GM18508 (cell line): ENCODE measurements at regions not wholly inside any gene's neighbourhood (a gene's known extent, or its start where the extent isn't known, plus 50 kb on each side); places are given as distances from the start of the nearest gene placed in this dataset.

Experiments
- ATAC-seq: cut with Tn5 transposase; IDR thresholded peaks from one replicate; pipeline ENCODE4 v1.9.1; 2021; ENCODE audit warnings: moderate number of reproducible peaks; ENCODE audit not compliant: insufficient read depth, unreplicated experiment

GRCh38 chr1:80450711-80451110, 1350.0 kb upstream of the ADGRL2 start:
- no peak for ATAC-seq

GRCh38 chr1:80448081-80448480, 1352.7 kb upstream of the ADGRL2 start:
- no peak for ATAC-seq

DNA sequence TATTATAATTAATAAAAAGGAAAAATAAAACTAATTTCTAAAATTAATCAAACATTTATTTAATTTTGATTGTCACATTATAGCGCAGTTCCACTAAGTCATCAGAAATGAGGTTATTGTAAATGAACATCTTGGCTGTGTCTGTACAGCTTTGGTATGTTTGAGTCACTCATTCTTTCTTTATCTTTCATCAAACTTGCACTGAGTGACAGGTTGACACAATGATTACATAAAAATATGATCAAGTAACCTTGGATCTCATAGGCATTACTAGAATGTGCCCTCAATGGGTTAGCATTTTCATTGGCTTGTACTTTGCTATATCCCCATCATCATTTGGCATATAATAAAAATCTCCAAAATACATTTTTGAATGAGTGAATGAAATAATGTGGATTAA, 1353.2 kb upstream of the ADGRL2 start:
- no peak for ATAC-seq

DNA sequence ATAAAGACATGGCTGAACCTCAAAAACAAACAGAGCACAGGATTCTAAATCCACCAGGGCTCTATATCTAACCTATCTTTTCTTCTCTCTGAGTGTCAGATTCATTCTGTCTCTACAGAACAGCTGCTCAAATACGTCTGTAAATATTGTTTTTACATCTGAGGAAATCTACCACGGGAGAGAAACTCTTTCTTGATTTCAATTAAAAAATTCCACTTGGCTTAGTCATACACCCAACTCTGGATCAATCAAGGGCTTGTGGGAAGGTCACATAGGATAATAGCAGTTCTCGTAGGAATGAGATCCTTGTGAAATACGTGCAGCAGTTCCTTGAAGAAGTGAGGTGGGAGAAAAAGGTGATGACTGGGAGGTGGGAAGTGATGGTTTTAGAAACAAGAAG, 1355.7 kb upstream of the ADGRL2 start:
- no peak for ATAC-seq

GRCh38 chr1:80444171-80444570, 1356.6 kb upstream of the ADGRL2 start:
- ATAC-seq, result no peak

- ATAC-seq, result no peak
Observed at GRCh38 chr1:80441664-80442063, 1359.1 kb upstream of the ADGRL2 start.

- ATAC-seq, result no peak
Observed at GRCh38 chr1:80436851-80437250, 1363.9 kb upstream of the ADGRL2 start.

- ATAC-seq, result no peak
Observed at GRCh38 chr1:80427881-80428280, 1372.9 kb upstream of the ADGRL2 start.

GRCh38 chr1:80424249-80424648, 1376.5 kb upstream of the ADGRL2 start:
- ATAC-seq, result no peak

GRCh38 chr1:80418134-80418533, 1382.6 kb upstream of the ADGRL2 start:
- no peak for ATAC-seq

DNA sequence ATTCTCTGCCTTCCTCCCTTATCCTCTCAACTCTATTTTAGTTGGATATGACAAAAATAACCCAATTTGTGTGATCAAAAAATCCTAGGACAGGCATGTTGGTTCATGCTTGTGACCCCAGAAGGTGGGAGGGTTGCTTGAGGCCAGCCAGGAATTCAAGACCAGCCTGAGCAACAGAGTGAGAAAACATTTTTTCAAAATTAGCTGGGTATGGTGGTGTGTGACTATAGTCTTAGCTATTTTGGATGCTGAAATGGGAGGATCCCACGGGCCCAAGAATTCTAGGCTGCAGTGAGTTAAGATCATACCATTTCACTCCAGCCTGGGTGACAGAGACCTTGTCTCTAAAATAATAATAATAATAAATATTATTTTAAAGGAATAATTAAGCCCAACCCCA, 1383.1 kb upstream of the ADGRL2 start:
- no peak for ATAC-seq

- no peak for ATAC-seq
Observed at GRCh38 chr1:80413969-80414368, 1386.8 kb upstream of the ADGRL2 start.

- ATAC-seq, result no peak
Observed at GRCh38 chr1:80410233-80410632, 1390.5 kb upstream of the ADGRL2 start.

DNA sequence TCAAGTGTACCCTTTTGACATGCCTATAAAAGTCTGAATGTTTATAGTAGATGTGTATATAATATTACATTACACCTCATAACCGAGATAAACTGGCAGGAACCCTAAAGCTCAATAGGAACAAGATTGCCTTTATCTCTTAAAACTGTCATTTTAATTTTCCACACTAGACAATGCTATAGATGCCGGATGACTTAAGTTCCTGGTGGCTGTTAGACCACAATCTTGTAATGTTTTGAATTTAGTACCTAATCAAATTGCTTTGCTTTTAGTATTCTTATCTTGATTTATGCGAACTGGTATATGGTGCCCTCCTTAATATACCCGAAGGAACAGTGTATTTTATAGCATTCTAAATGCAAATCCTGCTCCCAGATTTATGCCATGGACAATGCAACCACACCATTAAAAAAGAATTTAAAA, 1397.0 kb upstream of the ADGRL4 start:
- no peak for ATAC-seq

DNA sequence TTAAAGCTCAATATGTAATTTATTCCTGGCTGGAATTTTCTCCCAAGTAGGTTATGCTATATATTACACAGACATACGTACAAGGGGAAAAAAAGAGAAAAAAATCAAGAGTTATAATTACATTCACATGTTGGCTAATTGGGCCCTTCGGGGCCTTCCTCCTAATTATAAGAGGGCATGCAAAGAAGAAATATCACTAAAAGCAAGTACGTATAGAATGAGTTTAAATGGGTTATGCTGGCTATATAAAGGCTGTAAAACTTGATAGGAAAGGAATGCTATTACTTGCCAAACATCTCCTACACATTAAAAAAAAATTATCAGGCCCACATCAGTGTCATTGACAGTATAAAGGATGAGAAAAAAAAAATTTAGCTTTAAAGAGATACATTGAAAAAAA, 1396.1 kb upstream of the ADGRL4 start:
- no peak for ATAC-seq

DNA sequence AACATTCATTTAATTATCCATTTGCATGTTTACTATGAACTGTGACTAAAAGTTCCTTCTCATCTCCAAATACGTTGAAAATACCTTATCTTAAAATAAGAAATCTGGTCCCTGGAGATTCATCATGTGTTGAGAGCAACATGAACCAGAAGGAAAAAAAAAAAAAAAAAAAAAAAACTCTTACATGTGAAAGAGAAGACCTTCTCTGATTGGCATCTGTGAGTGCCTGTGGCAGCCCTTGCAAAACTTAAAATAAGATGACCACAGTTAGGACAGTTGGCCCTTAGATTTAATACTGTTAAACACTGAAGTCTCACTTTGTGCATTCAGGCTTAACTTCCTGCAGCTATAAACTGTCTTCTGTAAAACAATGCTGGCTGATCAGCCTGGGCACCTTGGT, 1395.2 kb upstream of the ADGRL4 start:
- ATAC-seq, result no peak

DNA sequence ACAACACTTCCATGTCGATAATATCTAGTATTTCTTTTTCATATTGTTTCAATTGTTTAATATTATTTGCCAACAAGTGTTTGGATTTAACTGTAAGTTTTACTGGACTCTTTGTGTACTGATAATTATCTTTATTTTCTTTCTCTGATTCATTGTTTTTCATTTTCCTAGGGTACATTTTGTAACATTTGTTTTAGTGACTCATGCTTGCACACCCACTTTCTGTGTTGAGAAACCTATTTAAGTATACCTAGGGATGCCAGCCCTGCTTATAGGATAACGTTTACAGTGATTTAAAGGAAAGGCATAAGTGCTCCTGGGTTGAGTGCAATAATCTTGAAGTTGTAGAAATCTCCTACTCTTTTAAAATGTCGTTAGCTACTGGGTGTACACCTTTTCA, 1386.0 kb upstream of the ADGRL4 start:
- ATAC-seq, result no peak

- no peak for ATAC-seq
Observed at GRCh38 chr1:80385650-80386049, 1379.1 kb upstream of the ADGRL4 start.

DNA sequence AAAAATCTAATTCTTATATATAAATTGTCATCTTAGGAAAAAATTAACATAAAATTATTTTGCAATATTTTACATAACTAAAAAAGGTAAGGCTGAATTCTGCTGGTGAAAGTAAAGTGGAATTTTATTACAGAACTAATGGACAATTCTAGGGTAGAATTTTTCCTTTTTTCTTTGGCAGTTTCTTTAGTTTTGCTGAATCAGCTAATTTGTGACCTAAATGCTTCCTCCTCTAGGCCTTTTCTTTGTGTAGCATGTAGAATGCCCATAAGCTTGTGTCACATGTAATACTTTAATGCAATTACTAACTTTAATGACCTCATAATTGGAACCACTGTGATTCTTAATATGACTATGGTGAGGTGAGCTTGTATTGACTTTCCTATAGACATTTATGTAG, 1378.4 kb upstream of the ADGRL4 start:
- no peak for ATAC-seq

GRCh38 chr1:80384083-80384830, 1377.7 kb upstream of the ADGRL4 start:
- no peak for ATAC-seq

DNA sequence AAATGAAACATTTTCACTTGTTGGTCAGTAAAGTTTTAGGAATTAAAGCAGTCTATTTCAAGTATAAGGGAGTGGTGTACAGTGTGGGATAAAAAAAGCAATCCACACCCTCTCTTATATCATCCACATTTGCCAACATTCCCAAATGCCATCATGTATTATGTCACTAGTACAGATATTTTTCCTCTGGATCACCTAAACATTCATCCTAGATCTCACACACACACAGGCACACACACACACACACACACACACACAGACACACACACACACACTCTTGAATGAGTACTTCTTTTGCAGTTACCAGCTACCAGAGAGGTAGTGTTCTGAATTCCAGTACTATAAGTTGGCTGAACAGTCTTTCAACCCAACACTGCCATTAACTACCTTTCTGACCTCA, 1369.1 kb upstream of the ADGRL4 start:
- ATAC-seq, result no peak

DNA sequence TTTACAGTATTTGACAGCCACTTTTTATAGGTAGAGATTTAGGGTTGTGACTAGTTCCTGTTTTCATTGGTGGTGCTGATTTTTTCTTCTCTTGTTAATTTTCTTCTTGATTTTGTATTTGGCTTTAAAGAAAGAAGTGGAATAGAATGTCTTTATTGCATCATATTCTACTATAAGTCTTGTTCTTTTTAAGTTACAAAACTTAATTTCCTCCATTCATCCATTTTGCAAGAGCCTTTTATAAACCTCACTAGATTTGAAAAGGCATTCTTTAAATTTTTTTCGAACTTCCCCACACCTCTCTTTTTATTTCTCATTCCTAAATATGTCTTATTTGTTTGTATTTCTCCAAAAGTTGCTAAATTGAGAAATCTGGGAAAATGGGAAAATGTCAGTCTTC, 1368.6 kb upstream of the ADGRL4 start:
- ATAC-seq, result no peak

GRCh38 chr1:80369780-80370179, 1363.2 kb upstream of the ADGRL4 start:
- no peak for ATAC-seq
